Non-pigmented ciliary epithelial cell (primary cell): ENCODE measurements at regions not wholly inside any gene's neighbourhood (a gene's known extent, or its start where the extent isn't known, plus 50 kb on each side); places are given as distances from the start of the nearest gene placed in this dataset.

Experiments
- DNase-seq: peaks from one replicate; pipeline ENCODE4 v3.0.0-alpha.2; 2010; ENCODE audit warnings: low read depth

DNA sequence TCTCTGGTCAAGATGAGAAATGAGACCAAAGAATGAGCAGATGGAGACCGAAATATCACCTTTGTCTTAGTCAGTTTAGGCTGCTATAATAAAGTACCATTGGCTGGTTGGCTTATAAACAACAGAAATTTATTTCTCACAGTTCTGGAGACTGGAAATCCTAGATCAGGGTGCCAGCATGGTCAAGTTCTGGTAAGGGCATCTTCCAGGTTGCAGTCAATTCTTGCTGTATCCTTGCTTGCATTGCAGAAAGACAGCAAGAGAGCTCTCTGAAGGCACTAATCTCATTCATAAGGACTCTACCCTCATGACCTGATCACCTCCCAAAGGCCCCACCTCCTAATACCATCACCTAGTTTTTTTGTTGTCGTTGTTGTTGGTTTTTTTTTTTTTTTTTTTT, 52.7 kb upstream of the MKLN1 start:
- no peak for DNase-seq

- no peak for DNase-seq
Observed at GRCh38 chr7:131276190-131276589, 51.5 kb upstream of the MKLN1 start.

- DNase-seq, result no peak
Observed at GRCh38 chr7:131276748-131277147, 50.9 kb upstream of the MKLN1 start.
